GM10248 (cell line): ENCODE measurements at regions not wholly inside any gene's neighbourhood (a gene's known extent, or its start where the extent isn't known, plus 50 kb on each side); places are given as distances from the start of the nearest gene placed in this dataset.

Source experiments
- CTCF ChIA-PET: fragments of 300-600 bp; sonication (Branson Sonifier 250); formaldehyde crosslinking; extraction: SDS; loops from one replicate; lab custom pipeline; 2021; ENCODE audit warnings: antibody characterized with exemption; lab: Yijun Ruan, JAX
- POLR2A ChIA-PET: fragments of 350-650 bp; sonication (Branson Sonifier 250); formaldehyde crosslinking; extraction: SDS; loops from one replicate; lab custom pipeline; 2020; ENCODE audit warnings: antibody characterized with exemption; lab: Yijun Ruan, JAX
- DNase-seq: peaks from one replicate; pipeline ENCODE4 v3.0.0; 2012; ENCODE audit errors: extremely low spot score
- CTCF ChIP-seq: IDR thresholded peaks from 2 replicates; pipeline ENCODE4 v1.5.1; 2012; ENCODE audit warnings: mild to moderate bottlenecking, low read depth; ENCODE audit errors: extremely low read depth, missing control alignments, control extremely low read depth

- CTCF ChIA-PET, result no interaction called here
- no peak for DNase-seq
- TF ChIP-seq CTCF, result no peak
- POLR2A ChIA-PET, result no interaction called here
These were observed 182.7 kb downstream of the SPATA31D1 start for GRCh38 chr9:82171271-82171670.

- POLR2A ChIA-PET, result no interaction called here
- CTCF ChIA-PET, result no interaction called here
- DNase-seq, result no peak
- no peak for TF ChIP-seq CTCF
These were observed 192.1 kb downstream of the SPATA31D1 start for GRCh38 chr9:82180711-82181110.

- POLR2A ChIA-PET, result no interaction called here
These were observed 194.7 kb downstream of the SPATA31D1 start for GRCh38 chr9:82183181-82183860.

GRCh38 chr9:82184524-82184923, 196.0 kb downstream of the SPATA31D1 start:
- CTCF ChIA-PET, result no interaction called here
- DNase-seq, result no peak
- POLR2A ChIA-PET, result no interaction called here
- TF ChIP-seq CTCF, result no peak

More at GRCh38 chr9:82183181-82183860, 194.7 kb downstream of the SPATA31D1 start:
- CTCF ChIA-PET, result no interaction called here
- DNase-seq, result no peak
- no peak for TF ChIP-seq CTCF

- CTCF ChIA-PET, result interaction anchor here (0.6 kb wide), 1 partner anchor 10 kb away, joined by 3 read pairs; no protein-coding TSS in a partner anchor
- POLR2A ChIA-PET, result no interaction called here
- no peak for TF ChIP-seq CTCF
- DNase-seq, result no peak
These were observed 200.2 kb downstream of the SPATA31D1 start for GRCh38 chr9:82188817-82189216.

DNA sequence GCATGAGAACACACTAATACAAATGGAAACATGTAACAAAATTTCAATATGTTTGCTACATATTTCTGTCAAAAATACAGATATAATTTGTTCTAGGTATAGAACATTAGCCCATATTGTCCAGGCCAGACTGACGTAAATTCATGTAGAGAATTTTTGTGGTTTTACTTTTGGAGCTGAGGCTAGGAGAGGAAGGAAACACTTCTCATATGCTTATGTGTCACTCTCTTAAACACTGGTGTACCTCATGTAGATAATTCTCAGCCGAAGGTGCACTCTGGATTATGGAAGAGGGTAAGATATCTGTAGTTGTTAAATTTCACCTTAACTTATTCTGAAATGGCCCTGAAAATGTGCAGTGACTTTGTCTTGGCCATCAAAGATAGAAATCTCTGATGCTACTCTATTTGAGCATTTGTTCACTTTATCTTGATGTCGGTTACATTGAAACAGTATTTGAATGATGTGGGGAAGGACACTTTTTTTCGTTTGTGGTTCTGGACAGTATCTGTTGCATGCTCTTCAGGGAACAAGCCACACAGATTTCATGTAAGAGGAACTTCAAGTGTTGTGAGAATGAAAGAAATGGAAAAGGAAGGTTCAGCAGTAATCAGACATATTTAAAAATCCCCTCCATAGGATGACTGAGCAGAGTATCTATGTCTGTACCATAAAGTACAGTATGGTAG, 202.7 kb downstream of the SPATA31D1 start:
- DNase-seq, result no peak
- ChIA-PET CTCF (no interaction called here), POLR2A (no interaction called here)
- TF ChIP-seq CTCF, result no peak
